ENCODE measurements at regions not wholly inside any gene's neighbourhood (a gene's known extent, or its start where the extent isn't known, plus 50 kb on each side); places are given as distances from the start of the nearest gene placed in this dataset.

- no peak overlapping the region for H3K27ac ChIP-seq
Measured at GRCh38 chr2:190766595-190766994, 114.0 kb upstream of the GLS start.

GRCh38 chr2:190767821-190768220, 112.8 kb upstream of the GLS start:
- no peak overlapping the region for H3K4me3 ChIP-seq
- DNase-seq = no peak
- 69 to 78% methylated on average over 3 of the region's 3 CpGs for WGBS, 2 donors
- no peak overlapping the region for H3K27ac ChIP-seq
- no peaks in the 10 kb centered on the region for H3K9me3 ChIP-seq
- TF ChIP-seq CTCF (IDR thresholded peaks at IDR 0.05) = no peak
- no peaks in the 10 kb centered on the region for H3K27me3 ChIP-seq
- no peaks in the 10 kb centered on the region for H3K36me3 ChIP-seq
- ATAC-seq = no peak
- intact Hi-C loops (cut with DNase I) = no loop called here
- H3K4me1 ChIP-seq = no peaks in the 10 kb centered on the region

More at GRCh38 chr2:190766595-190766994, 114.0 kb upstream of the GLS start:
- no peak overlapping the region for H3K4me3 ChIP-seq
- no peaks in the 10 kb centered on the region for H3K9me3 ChIP-seq
- TF ChIP-seq CTCF (IDR thresholded peaks at IDR 0.05) = peak in 1 of 9 donors; percentile 9
- H3K27me3 ChIP-seq = no peaks in the 10 kb centered on the region
- no peaks in the 10 kb centered on the region for H3K4me1 ChIP-seq
- ATAC-seq (no peak), DNase-seq (no peak)
- intact Hi-C loops (cut with DNase I) = no loop called here
- no peaks in the 10 kb centered on the region for H3K36me3 ChIP-seq
- 44 to 63% methylated on average over 2 of the region's 2 CpGs for WGBS, 2 donors

- H3K36me3 ChIP-seq = no peaks in the 10 kb centered on the region
- H3K27ac ChIP-seq = no peak overlapping the region
- H3K4me1 ChIP-seq = no peaks in the 10 kb centered on the region
- H3K27me3 ChIP-seq = no peaks in the 10 kb centered on the region
- TF ChIP-seq CTCF (IDR thresholded peaks at IDR 0.05) = no peak
- intact Hi-C loops (cut with DNase I) = no loop called here
- H3K9me3 ChIP-seq = peaks cover 0 to 3% (median 0%) of the 10 kb centered on the region in 11 donors
- DNase-seq (no peak), ATAC-seq (no peak)
- no peak overlapping the region for H3K4me3 ChIP-seq
Measured at GRCh38 chr2:190769258-190769657, 111.4 kb upstream of the GLS start.

GRCh38 chr2:190771726-190772125, 108.9 kb upstream of the GLS start:
- H3K36me3 ChIP-seq = no peaks in the 10 kb centered on the region
- H3K27ac ChIP-seq = no peak overlapping the region
- DNase-seq (no peak), ATAC-seq (no peak)
- no peak for TF ChIP-seq CTCF (IDR thresholded peaks at IDR 0.05)
- no peaks in the 10 kb centered on the region for H3K4me1 ChIP-seq
- intact Hi-C loops (cut with DNase I) = no loop called here
- no peaks in the 10 kb centered on the region for H3K27me3 ChIP-seq
- H3K9me3 ChIP-seq = peaks cover 0 to 3% (median 0%) of the 10 kb centered on the region in 11 donors
- no peak overlapping the region for H3K4me3 ChIP-seq
